GM18511 (cell line): ENCODE measurements at regions not wholly inside any gene's neighbourhood (a gene's known extent, or its start where the extent isn't known, plus 50 kb on each side); places are given as distances from the start of the nearest gene placed in this dataset.
"Not testable (repeated sequence)": the region's sequence is repeated elsewhere in the genome, so short reads cannot be mapped to it uniquely, and the experiment has no call there.

ENCODE experiments used
- ATAC-seq: cut with Tn5 transposase; IDR thresholded peaks from one replicate; pipeline ENCODE4 v1.9.1; 2021; ENCODE audit warnings: mild to moderate bottlenecking, moderate library complexity; ENCODE audit not compliant: unreplicated experiment

DNA sequence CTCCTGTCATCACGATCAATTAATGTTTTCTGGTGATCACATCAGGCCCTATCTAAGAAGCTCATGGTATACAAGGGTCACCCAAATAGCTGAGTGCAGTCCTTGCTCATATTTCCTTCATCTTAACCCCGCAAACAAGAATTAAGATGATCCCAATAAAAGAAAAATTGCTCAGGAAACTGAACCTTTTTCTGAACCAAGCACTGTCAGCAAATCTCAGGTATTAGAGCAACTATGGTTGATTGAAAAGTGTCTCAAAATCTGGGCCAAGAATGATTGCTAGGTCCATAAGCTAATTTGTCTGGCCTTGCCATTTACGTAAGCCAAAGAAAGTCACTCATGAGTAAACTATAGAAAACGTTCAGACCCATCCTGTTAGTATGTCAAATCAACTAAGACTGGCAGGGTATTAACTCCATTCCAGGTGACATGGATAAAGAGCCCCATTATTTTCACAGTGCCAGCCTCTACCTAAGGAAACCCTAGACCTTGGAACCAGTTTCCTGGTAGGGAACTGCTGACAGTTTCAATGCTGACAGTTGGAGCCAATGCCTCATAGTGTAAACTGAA, 209.3 kb downstream of the DEPDC1B start:
- ATAC-seq = no peak

DNA sequence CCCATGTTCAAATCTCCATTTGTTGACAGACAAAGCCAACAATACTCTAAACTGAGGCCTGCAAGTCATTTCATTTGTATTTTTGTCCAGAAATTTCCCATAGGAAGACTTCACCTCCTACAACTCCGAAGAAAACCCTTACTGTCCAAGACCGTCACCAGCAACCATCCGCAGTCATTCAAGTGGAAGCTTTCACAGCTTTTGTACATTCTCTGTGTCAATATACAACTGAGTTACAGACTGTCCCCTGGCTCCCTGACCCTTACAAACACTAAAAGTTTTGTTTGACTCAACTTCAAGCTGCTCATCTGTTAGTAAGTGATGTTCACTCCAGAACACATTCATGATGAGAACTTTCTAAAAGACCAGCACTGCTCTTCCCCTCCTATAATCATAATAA, 210.1 kb downstream of the DEPDC1B start:
- ATAC-seq = no peak

DNA sequence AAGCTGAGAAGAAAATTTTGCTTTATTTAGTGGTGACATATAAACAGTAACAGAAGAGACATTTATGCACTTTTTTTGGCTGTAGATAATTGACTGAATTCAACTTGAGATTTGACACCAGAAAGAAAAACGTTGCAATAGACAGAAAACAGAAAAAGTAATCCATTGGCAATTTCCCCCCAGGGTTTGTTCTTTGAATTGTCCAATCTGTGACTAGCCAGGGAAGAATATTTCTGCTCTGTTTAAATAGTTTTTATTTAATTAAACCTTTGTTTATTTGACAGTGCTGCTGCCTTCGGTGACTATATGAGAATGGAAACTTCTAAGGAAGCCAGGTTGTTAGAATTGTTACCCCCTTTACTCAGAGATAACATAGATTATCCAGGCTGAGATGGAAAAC, 210.6 kb downstream of the DEPDC1B start:
- ATAC-seq = no peak

GRCh38 chr5:60488466-60489130, 211.4 kb downstream of the DEPDC1B start:
- ATAC-seq = no peak

- no peak for ATAC-seq
These were observed 212.0 kb downstream of the DEPDC1B start for GRCh38 chr5:60487885-60488442.

DNA sequence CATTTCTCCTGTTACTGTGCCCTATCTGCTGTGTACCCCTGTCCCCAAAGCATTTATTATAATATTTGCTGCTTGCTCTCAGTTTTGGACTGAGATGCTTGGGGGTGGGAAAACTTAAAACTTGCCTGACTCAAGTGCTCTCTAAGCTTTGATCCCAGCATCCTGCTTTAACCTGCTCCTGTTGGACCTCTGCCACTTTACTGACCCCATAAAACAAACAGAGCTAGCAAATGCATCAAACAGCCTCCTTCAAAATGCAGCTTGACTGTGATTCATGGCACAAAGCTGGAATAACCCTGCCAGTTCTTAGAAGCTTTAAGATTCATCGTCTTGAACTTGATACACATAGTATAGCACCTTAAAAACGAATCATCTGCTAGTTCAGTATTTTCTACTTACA, 212.5 kb downstream of the DEPDC1B start:
- ATAC-seq = no peak

- no peak for ATAC-seq
These were observed 214.6 kb downstream of the DEPDC1B start for GRCh38 chr5:60485361-60485760.

GRCh38 chr5:60483050-60483449, 216.9 kb downstream of the DEPDC1B start:
- ATAC-seq = no peak

GRCh38 chr5:60482301-60482700, 217.7 kb downstream of the DEPDC1B start:
- no peak for ATAC-seq

DNA sequence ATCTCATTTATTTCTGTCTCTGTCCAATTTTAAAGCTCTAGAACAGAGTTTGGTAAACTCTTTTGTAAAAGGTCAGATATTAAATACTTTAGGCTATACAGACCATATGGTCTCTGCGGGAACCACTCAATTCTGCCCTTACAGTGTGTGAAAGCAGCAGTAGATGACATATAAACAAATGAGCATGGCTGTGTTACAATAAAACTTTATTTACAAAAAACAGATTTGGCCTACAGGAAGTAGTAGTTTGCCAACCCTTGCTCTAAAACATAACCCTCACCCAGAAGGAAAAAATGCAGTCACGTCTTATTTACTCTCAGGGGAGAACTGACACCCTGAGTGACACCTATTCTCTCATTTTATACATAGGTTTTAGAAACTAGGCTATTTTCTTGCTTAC, 220.4 kb downstream of the DEPDC1B start:
- no peak for ATAC-seq

DNA sequence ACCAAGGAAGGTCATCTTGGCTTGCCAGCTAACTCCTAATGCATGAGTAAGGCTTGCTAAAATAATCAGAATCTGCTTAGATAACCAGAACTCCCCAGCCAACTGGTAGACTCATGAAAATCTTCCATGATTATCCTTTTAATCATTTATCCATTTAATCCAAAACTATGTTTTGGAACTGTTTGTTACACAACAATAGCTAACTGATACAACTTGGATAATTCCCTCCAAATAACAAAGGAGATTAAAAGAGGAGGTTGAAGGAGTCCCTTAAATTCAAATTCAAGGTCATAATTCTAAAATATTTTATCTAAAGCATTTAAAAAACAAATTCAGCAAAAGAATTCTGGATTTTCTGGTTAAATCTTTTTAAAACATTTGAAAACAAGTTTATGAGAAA, 222.1 kb downstream of the DEPDC1B start:
- no peak for ATAC-seq

- ATAC-seq = no peak
These were observed 226.3 kb downstream of the DEPDC1B start for GRCh38 chr5:60473654-60474053.

DNA sequence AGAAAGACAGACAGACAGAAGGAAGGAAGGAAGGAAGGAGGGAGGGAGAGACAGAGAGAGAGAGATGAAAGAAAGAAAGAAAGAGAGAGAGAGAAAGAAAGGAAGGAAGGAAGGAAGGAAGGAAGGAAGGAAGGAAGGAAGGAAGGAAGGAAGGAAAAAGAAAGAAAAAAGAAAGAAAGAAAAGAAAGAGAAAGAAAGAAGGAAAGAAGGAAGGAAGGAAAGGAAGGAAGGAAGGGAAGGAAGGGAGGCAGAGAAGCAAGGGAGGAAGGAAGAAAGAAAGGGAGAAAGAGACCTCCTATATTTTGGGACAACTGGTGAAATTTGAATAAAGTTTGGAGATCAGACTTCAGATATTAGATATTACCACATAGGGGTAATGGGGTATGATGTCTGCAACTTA, 226.9 kb downstream of the DEPDC1B start:
- ATAC-seq = not testable (repeated sequence)

DNA sequence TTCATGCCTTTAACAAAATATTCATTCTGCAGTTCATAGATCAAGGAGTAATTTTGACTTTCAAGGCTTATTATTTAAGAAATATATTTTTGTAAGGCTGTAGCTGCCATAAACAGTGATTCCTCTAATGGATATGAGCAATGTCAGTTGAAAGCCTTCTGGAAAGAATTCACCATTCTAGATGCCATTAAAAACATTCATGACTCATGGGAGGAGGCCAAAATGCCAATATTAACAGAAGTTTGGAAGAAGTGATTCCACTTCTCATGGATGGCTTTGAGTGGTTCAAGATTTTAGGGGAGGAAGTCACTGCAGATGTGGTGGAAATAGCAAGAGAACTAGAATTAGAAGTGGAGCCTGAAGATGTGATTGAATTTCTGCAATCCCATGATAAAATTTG, 229.1 kb downstream of the DEPDC1B start:
- no peak for ATAC-seq

DNA sequence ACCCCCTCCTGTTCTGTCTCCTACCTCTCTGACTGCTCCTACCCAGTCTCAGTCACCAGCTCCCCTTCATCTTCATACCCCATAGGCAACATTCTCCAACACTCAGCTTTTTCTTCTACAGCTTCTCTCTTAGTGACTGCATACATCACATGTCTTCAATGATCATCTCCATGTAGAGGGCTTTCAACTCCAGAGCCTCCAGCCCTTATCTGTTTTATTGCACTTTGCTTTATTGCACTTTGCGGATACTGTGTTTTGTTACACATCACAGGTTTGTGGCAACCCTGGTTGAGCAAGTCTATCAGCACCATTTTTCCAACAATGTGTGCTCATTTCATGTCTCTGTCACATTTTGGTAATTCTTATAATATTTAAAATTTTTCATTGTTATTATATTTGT, 230.7 kb downstream of the DEPDC1B start:
- ATAC-seq = no peak

GRCh38 chr5:60463179-60463868, 236.6 kb downstream of the DEPDC1B start:
- no peak for ATAC-seq

DNA sequence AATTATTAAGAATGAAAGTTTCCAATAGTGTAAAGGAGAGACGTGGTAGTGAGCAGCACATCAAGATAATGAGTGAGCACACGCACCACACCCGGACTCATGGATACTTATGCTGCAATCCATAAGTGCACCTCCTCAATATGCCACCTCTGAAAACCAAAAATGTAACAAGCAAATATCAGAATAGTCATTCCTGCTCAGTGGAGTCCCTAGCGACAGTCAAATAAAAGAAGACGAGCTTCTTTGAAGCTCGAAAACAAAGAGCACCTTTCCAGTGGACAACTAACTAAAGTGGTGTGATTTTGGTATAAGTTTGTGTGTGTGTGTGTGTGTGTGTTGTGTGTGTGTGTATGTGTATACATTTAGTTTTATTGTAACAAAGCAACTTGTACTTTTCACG, 241.3 kb downstream of the DEPDC1B start:
- no peak for ATAC-seq

- ATAC-seq = no peak
These were observed 242.7 kb downstream of the DEPDC1B start for GRCh38 chr5:60457233-60457632.

DNA sequence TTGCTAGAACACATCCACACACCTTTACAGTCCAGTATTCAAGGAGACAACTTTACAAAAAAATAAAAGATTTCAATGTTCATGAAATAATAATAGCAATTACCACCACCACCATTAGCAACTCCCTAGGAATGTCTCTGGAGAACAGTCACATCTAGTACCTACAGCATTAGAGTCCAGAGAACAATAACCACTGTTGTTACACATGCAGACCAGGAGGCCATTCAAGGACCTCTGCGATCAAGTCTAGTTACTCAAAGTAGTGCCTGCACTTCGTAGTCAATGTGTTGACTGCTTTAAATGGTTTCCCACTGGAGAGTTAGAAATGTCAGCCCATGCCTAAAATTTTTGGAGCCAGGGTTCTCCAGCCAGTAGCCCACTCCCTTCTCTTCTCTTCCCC, 244.4 kb downstream of the DEPDC1B start:
- no peak for ATAC-seq

DNA sequence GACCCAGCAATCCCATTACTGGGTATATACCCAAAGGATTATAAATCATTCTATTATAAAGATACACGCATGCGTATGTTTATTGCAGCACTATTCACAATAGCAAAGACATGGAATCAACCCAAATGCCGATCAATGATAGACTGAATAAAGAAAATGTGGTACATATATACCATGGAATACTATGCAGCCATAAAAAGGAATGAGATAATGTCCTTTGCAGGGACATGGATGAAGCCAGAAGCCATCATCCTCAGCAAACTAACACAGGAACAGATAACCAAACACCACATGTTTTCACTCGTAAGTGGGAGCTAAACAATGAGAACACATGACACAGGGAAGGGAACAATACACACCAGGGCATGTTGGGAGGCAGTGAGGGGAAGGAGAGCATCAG, 245.7 kb downstream of the DEPDC1B start:
- not testable (repeated sequence) for ATAC-seq

- ATAC-seq = no peak
These were observed 246.6 kb downstream of the DEPDC1B start for GRCh38 chr5:60453186-60453976.
